HAP-1 (cell line): ENCODE measurements at regions not wholly inside any gene's neighbourhood (a gene's known extent, or its start where the extent isn't known, plus 50 kb on each side); places are given as distances from the start of the nearest gene placed in this dataset.

Source experiments
- DNase-seq, 2 experiments: peaks; one replicate each; pipeline ENCODE4 v3.0.0-alpha.2; 2016 to 2020; ENCODE audit warnings: low spot score in 2 of 2
- H3K27me3 ChIP-seq: fragments of 250-450 bp; sonication (Bioruptor Pico); 2 replicates; pipeline ENCODE4 v1.5.1; 2020; ENCODE audit warnings: low read depth, mild to moderate bottlenecking, moderate library complexity
- H3K36me3 ChIP-seq: fragments of 250-450 bp; sonication (Bioruptor Pico); replicated peaks from 2 replicates; pipeline ENCODE4 v1.5.1; 2020; ENCODE audit warnings: mild to moderate bottlenecking
- H3K4me1 ChIP-seq: fragments of 250-450 bp; sonication (Bioruptor Pico); 2 replicates; pipeline ENCODE4 v1.5.1; 2020; ENCODE audit warnings: mild to moderate bottlenecking
- H3K4me3 ChIP-seq: fragments of 250-450 bp; sonication (Bioruptor Pico); 2 replicates; pipeline ENCODE4 v1.5.1; 2020; ENCODE audit warnings: mild to moderate bottlenecking, moderate library complexity
- H3K9me3 ChIP-seq: fragments of 250-450 bp; sonication (Bioruptor Pico); 2 replicates; pipeline ENCODE4 v1.5.1; 2020; ENCODE audit warnings: mild to moderate bottlenecking, moderate library complexity
- in situ Hi-C: fragments of 300-500 bp; cut with MboI; formaldehyde crosslinking; loops from 3 replicates; pipeline ENCODE4 v1.14.3; 2020; ENCODE audit warnings: low sequenced_read_pairs, inconsistent platforms, mixed read lengths

- no peak for DNase-seq
- H3K27me3 ChIP-seq, result no peaks in the 10 kb centered on the region
- H3K36me3 ChIP-seq, result no peaks in the 10 kb centered on the region
- H3K4me1 ChIP-seq, result no peaks in the 10 kb centered on the region
- no peak overlapping the region for H3K4me3 ChIP-seq
- H3K9me3 ChIP-seq, result no peaks in the 10 kb centered on the region; the same call in 1 of the 2 replicates
- in situ Hi-C loops, result no loop called here
Observed at GRCh38 chr4:11544211-11544610, 115.5 kb upstream of the HS3ST1 start.

GRCh38 chr4:11543706-11544105, 115.0 kb upstream of the HS3ST1 start:
- H3K9me3 ChIP-seq, result no peaks in the 10 kb centered on the region; the same call in 1 of the 2 replicates
- no peaks in the 10 kb centered on the region for H3K27me3 ChIP-seq
- no peaks in the 10 kb centered on the region for H3K36me3 ChIP-seq
- in situ Hi-C loops, result no loop called here
- no peak overlapping the region for H3K4me3 ChIP-seq
- no peaks in the 10 kb centered on the region for H3K4me1 ChIP-seq
- no peak for DNase-seq

- Histone ChIP-seq H3K9me3 (no peaks in the 10 kb centered on the region; the same call in 1 of the 2 replicates), H3K36me3 (no peaks in the 10 kb centered on the region), H3K4me1 (no peaks in the 10 kb centered on the region)
Observed at GRCh38 chr4:11542952-11543351, 114.3 kb upstream of the HS3ST1 start.

GRCh38 chr4:11537846-11538245, 109.2 kb upstream of the HS3ST1 start:
- Histone ChIP-seq H3K4me1 (no peaks in the 10 kb centered on the region), H3K9me3 (no peaks in the 10 kb centered on the region; the same call in 1 of the 2 replicates), H3K4me3 (no peak overlapping the region), H3K27me3 (no peaks in the 10 kb centered on the region), H3K36me3 (no peaks in the 10 kb centered on the region)
- DNase-seq, result no peak
- in situ Hi-C loops, result no loop called here

More at GRCh38 chr4:11542952-11543351, 114.3 kb upstream of the HS3ST1 start:
- H3K4me3 ChIP-seq, result no peak overlapping the region
- DNase-seq, result no peak
- in situ Hi-C loops, result no loop called here
- H3K27me3 ChIP-seq, result no peaks in the 10 kb centered on the region

GRCh38 chr4:11535333-11535732, 106.6 kb upstream of the HS3ST1 start:
- no peaks in the 10 kb centered on the region for H3K36me3 ChIP-seq
- H3K4me3 ChIP-seq, result no peak overlapping the region
- H3K9me3 ChIP-seq, result no peaks in the 10 kb centered on the region; the same call in 1 of the 2 replicates
- no peaks in the 10 kb centered on the region for H3K27me3 ChIP-seq
- H3K4me1 ChIP-seq, result no peaks in the 10 kb centered on the region
- in situ Hi-C loops, result no loop called here
- no peak for DNase-seq

- no peak for DNase-seq
- no peaks in the 10 kb centered on the region for H3K36me3 ChIP-seq
- no peaks in the 10 kb centered on the region for H3K27me3 ChIP-seq
- no peaks in the 10 kb centered on the region for H3K4me1 ChIP-seq
- in situ Hi-C loops, result no loop called here
- no peak overlapping the region for H3K4me3 ChIP-seq
- no peaks in the 10 kb centered on the region; the same call in 1 of the 2 replicates for H3K9me3 ChIP-seq
Observed at GRCh38 chr4:11534623-11535302, 106.1 kb upstream of the HS3ST1 start.

- H3K27me3 ChIP-seq, result no peaks in the 10 kb centered on the region
- H3K36me3 ChIP-seq, result no peaks in the 10 kb centered on the region
- H3K4me1 ChIP-seq, result no peaks in the 10 kb centered on the region
- in situ Hi-C loops, result no loop called here
- DNase-seq, result no peak
- H3K9me3 ChIP-seq, result no peaks in the 10 kb centered on the region
- H3K4me3 ChIP-seq, result no peak overlapping the region
Observed at GRCh38 chr4:11532138-11532537, 103.4 kb upstream of the HS3ST1 start.

- H3K4me1 ChIP-seq, result no peaks in the 10 kb centered on the region
- DNase-seq, result no peak
- in situ Hi-C loops, result no loop called here
- H3K4me3 ChIP-seq, result no peak overlapping the region
- H3K9me3 ChIP-seq, result no peaks in the 10 kb centered on the region
- no peaks in the 10 kb centered on the region for H3K27me3 ChIP-seq
- H3K36me3 ChIP-seq, result no peaks in the 10 kb centered on the region
Observed at GRCh38 chr4:11529625-11530201, 101.0 kb upstream of the HS3ST1 start.

GRCh38 chr4:11525085-11525484, 96.4 kb upstream of the HS3ST1 start:
- in situ Hi-C loops, result no loop called here
- Histone ChIP-seq H3K4me1 (no peaks in the 10 kb centered on the region), H3K27me3 (no peaks in the 10 kb centered on the region), H3K9me3 (no peaks in the 10 kb centered on the region), H3K36me3 (no peaks in the 10 kb centered on the region), H3K4me3 (no peak overlapping the region)
- DNase-seq, result no peak

GRCh38 chr4:11518754-11519153, 90.1 kb upstream of the HS3ST1 start:
- H3K4me1 ChIP-seq, result no peaks in the 10 kb centered on the region
- H3K4me3 ChIP-seq, result no peak overlapping the region
- no peaks in the 10 kb centered on the region for H3K9me3 ChIP-seq
- no peaks in the 10 kb centered on the region for H3K27me3 ChIP-seq
- DNase-seq, result no peak
- in situ Hi-C loops, result no loop called here
- H3K36me3 ChIP-seq, result no peaks in the 10 kb centered on the region

GRCh38 chr4:11514779-11515419, 86.2 kb upstream of the HS3ST1 start:
- Histone ChIP-seq H3K4me1 (no peaks in the 10 kb centered on the region), H3K27me3 (no peaks in the 10 kb centered on the region), H3K4me3 (no peak overlapping the region), H3K36me3 (no peaks in the 10 kb centered on the region), H3K9me3 (no peaks in the 10 kb centered on the region)
- DNase-seq, result no peak
- in situ Hi-C loops, result no loop called here

GRCh38 chr4:11514003-11514402, 85.3 kb upstream of the HS3ST1 start:
- H3K36me3 ChIP-seq, result no peaks in the 10 kb centered on the region
- DNase-seq, result no peak
- no peaks in the 10 kb centered on the region for H3K4me1 ChIP-seq
- no peak overlapping the region for H3K4me3 ChIP-seq
- in situ Hi-C loops, result no loop called here
- H3K9me3 ChIP-seq, result no peaks in the 10 kb centered on the region
- H3K27me3 ChIP-seq, result no peaks in the 10 kb centered on the region

GRCh38 chr4:11512871-11513270, 84.2 kb upstream of the HS3ST1 start:
- Histone ChIP-seq H3K4me1 (no peaks in the 10 kb centered on the region), H3K4me3 (no peak overlapping the region), H3K9me3 (no peaks in the 10 kb centered on the region), H3K36me3 (no peaks in the 10 kb centered on the region), H3K27me3 (no peaks in the 10 kb centered on the region)
- in situ Hi-C loops, result no loop called here
- no peak for DNase-seq

GRCh38 chr4:11511321-11511720, 82.6 kb upstream of the HS3ST1 start:
- Histone ChIP-seq H3K36me3 (no peaks in the 10 kb centered on the region), H3K4me1 (no peaks in the 10 kb centered on the region), H3K27me3 (no peaks in the 10 kb centered on the region), H3K9me3 (no peaks in the 10 kb centered on the region), H3K4me3 (no peak overlapping the region)
- no peak for DNase-seq
- in situ Hi-C loops, result no loop called here
